HG02885 (cell line): ENCODE measurements at regions not wholly inside any gene's neighbourhood (a gene's known extent, or its start where the extent isn't known, plus 50 kb on each side); places are given as distances from the start of the nearest gene placed in this dataset.
"Not testable (repeated sequence)": the region's sequence is repeated elsewhere in the genome, so short reads cannot be mapped to it uniquely, and the experiment has no call there.

Source experiments
- ATAC-seq: cut with Tn5 transposase; IDR thresholded peaks from one replicate; pipeline ENCODE4 v1.9.1; 2021; ENCODE audit warnings: mild to moderate bottlenecking; ENCODE audit not compliant: unreplicated experiment, poor library complexity

- ATAC-seq: no peak
These were observed 688.6 kb downstream of the JRKL start for GRCh38 chr11:97078443-97078842.

GRCh38 chr11:97079244-97079643 is 689.4 kb downstream of the JRKL start:
- ATAC-seq: no peak

- ATAC-seq: no peak
These were observed 697.6 kb downstream of the JRKL start for GRCh38 chr11:97087419-97087818.

- no peak for ATAC-seq
These were observed 703.0 kb downstream of the JRKL start for GRCh38 chr11:97092823-97093222.

- not testable (repeated sequence) for ATAC-seq
These were observed 712.4 kb downstream of the JRKL start for GRCh38 chr11:97102180-97102579.

GRCh38 chr11:97107604-97108003 is 717.8 kb downstream of the JRKL start:
- no peak for ATAC-seq

GRCh38 chr11:97109078-97109477 is 719.3 kb downstream of the JRKL start:
- ATAC-seq: no peak

- ATAC-seq: no peak
These were observed 720.6 kb downstream of the JRKL start for GRCh38 chr11:97110376-97110775.

GRCh38 chr11:97111559-97111958 is 721.7 kb downstream of the JRKL start:
- ATAC-seq: no peak

- ATAC-seq: no peak
These were observed 728.9 kb downstream of the JRKL start for GRCh38 chr11:97118614-97119200.

- no peak for ATAC-seq
These were observed 733.4 kb downstream of the JRKL start for GRCh38 chr11:97123237-97123636.

- ATAC-seq: no peak
These were observed 746.3 kb downstream of the JRKL start for GRCh38 chr11:97136067-97136466.

- ATAC-seq: peak; percentile 59
These were observed 751.2 kb downstream of the JRKL start for GRCh38 chr11:97140885-97141494.

- no peak for ATAC-seq
These were observed 753.6 kb downstream of the JRKL start for GRCh38 chr11:97143463-97143862.

GRCh38 chr11:97149741-97150140 is 759.9 kb downstream of the JRKL start:
- ATAC-seq: no peak

GRCh38 chr11:97157221-97157740 is 767.5 kb downstream of the JRKL start:
- ATAC-seq: no peak

GRCh38 chr11:97158243-97158642 is 768.4 kb downstream of the JRKL start:
- no peak for ATAC-seq

- no peak for ATAC-seq
These were observed 773.9 kb downstream of the JRKL start for GRCh38 chr11:97163631-97164191.

- no peak for ATAC-seq
These were observed 812.2 kb downstream of the JRKL start for GRCh38 chr11:97201743-97202612.

GRCh38 chr11:97202613-97203292 is 812.9 kb downstream of the JRKL start:
- ATAC-seq: no peak
